AG08395 (cell line): ENCODE measurements at regions not wholly inside any gene's neighbourhood (a gene's known extent, or its start where the extent isn't known, plus 50 kb on each side); places are given as distances from the start of the nearest gene placed in this dataset.

Source experiments
- DNase-seq: peaks from one replicate; pipeline ENCODE4 v3.0.0; 2012; ENCODE audit warnings: mixed read lengths, low spot score

GRCh38 chr9:22288661-22289060 is 158.0 kb upstream of the DMRTA1 start:
- DNase-seq: no peak

GRCh38 chr9:22307013-22307711 is 139.5 kb upstream of the DMRTA1 start:
- peak; percentile 39 for DNase-seq

GRCh38 chr9:22308177-22308576 is 138.4 kb upstream of the DMRTA1 start:
- no peak for DNase-seq

GRCh38 chr9:22316645-22317044 is 130.0 kb upstream of the DMRTA1 start:
- no peak for DNase-seq

GRCh38 chr9:22331533-22331932 is 115.1 kb upstream of the DMRTA1 start:
- no peak for DNase-seq

- DNase-seq: no peak
These were observed 114.4 kb upstream of the DMRTA1 start for GRCh38 chr9:22332202-22332601.

GRCh38 chr9:22337261-22337660 is 109.4 kb upstream of the DMRTA1 start:
- DNase-seq: no peak

- DNase-seq: no peak
These were observed 104.0 kb upstream of the DMRTA1 start for GRCh38 chr9:22342491-22343217.

GRCh38 chr9:22343218-22343611 is 103.4 kb upstream of the DMRTA1 start:
- no peak for DNase-seq

- DNase-seq: no peak
These were observed 91.8 kb upstream of the DMRTA1 start for GRCh38 chr9:22354699-22355384.

GRCh38 chr9:22356985-22357384 is 89.6 kb upstream of the DMRTA1 start:
- DNase-seq: no peak

GRCh38 chr9:22363421-22363887 is 83.2 kb upstream of the DMRTA1 start:
- DNase-seq: no peak

- no peak for DNase-seq
These were observed 73.0 kb upstream of the DMRTA1 start for GRCh38 chr9:22373636-22374035.

GRCh38 chr9:22374051-22374450 is 72.6 kb upstream of the DMRTA1 start:
- no peak for DNase-seq

GRCh38 chr9:22379272-22379671 is 67.4 kb upstream of the DMRTA1 start:
- DNase-seq: no peak

GRCh38 chr9:22381170-22381569 is 65.5 kb upstream of the DMRTA1 start:
- no peak for DNase-seq

- DNase-seq: no peak
These were observed 64.3 kb upstream of the DMRTA1 start for GRCh38 chr9:22382331-22382730.

- no peak for DNase-seq
These were observed 62.9 kb upstream of the DMRTA1 start for GRCh38 chr9:22383718-22384117.

- DNase-seq: no peak
These were observed 57.4 kb upstream of the DMRTA1 start for GRCh38 chr9:22389271-22389670.

GRCh38 chr9:22392523-22392922 is 54.1 kb upstream of the DMRTA1 start:
- no peak for DNase-seq

GRCh38 chr9:22395687-22396141 is 50.9 kb upstream of the DMRTA1 start:
- DNase-seq: no peak
